DOHH2 (cell line): ENCODE measurements at regions not wholly inside any gene's neighbourhood (a gene's known extent, or its start where the extent isn't known, plus 50 kb on each side); places are given as distances from the start of the nearest gene placed in this dataset.

ENCODE experiments used
- H3F3A ChIP-seq: fragments of 200-600 bp; sonication (generic), shearing (Covaris generic); 2 replicates; pipeline ENCODE4 v1.6.0; 2016; ENCODE audit warnings: antibody characterized with exemption, mild to moderate bottlenecking; ENCODE audit not compliant: control insufficient read depth, insufficient read depth
- H3K27ac ChIP-seq: fragments of 200-600 bp; sonication (generic); 2 replicates; pipeline ENCODE4 v1.5.1; 2014; ENCODE audit warnings: low read depth, mild to moderate bottlenecking, low read length, moderate library complexity
- H3K27me3 ChIP-seq: fragments of 200-600 bp; sonication (generic); 2 replicates; pipeline ENCODE4 v1.6.1; 2014; ENCODE audit warnings: mild to moderate bottlenecking, low read length, mixed read lengths; ENCODE audit not compliant: control insufficient read depth
- H3K36me3 ChIP-seq: fragments of 200-600 bp; sonication (generic); 2 replicates; pipeline ENCODE4 v1.6.1; 2014; ENCODE audit warnings: mild to moderate bottlenecking, low read length, moderate library complexity, mixed read lengths; ENCODE audit not compliant: control insufficient read depth
- H3K4me1 ChIP-seq: fragments of 200-600 bp; sonication (generic); 2 replicates; pipeline ENCODE4 v1.6.1; 2014; ENCODE audit warnings: mild to moderate bottlenecking, low read length, mixed read lengths; ENCODE audit not compliant: control insufficient read depth
- H3K4me2 ChIP-seq: fragments of 200-600 bp; sonication (generic); 2 replicates; pipeline ENCODE4 v1.6.0; 2014; ENCODE audit warnings: mild to moderate bottlenecking, low read length, moderate library complexity
- H3K4me3 ChIP-seq: fragments of 200-600 bp; sonication (generic); 2 replicates; pipeline ENCODE4 v1.5.1; 2014; ENCODE audit warnings: mild to moderate bottlenecking, low read length, mixed read lengths
- H3K79me2 ChIP-seq: fragments of 200-600 bp; sonication (generic); 2 replicates; pipeline ENCODE4 v1.6.1; 2014; ENCODE audit warnings: mild to moderate bottlenecking, low read length, mixed read lengths; ENCODE audit not compliant: control insufficient read depth
- H3K9me2 ChIP-seq: fragments of 200-600 bp; sonication (generic); replicated peaks from 2 replicates; pipeline ENCODE4 v1.6.1; 2014; ENCODE audit warnings: mild to moderate bottlenecking, low read length, mixed read lengths; ENCODE audit not compliant: control insufficient read depth
- H3K9me3 ChIP-seq: fragments of 200-600 bp; sonication (generic); 2 replicates; pipeline ENCODE4 v1.6.1; 2014; ENCODE audit warnings: antibody characterized with exemption, low read length, mixed read lengths; ENCODE audit not compliant: control insufficient read depth, insufficient read depth
- H4K20me1 ChIP-seq: fragments of 200-600 bp; sonication (generic); 2 replicates; pipeline ENCODE4 v1.6.0; 2014; ENCODE audit warnings: low read depth, mild to moderate bottlenecking, antibody characterized with exemption, low read length, moderate library complexity; ENCODE audit not compliant: control insufficient read depth, insufficient read depth
- EZH2phosphoT487 ChIP-seq: fragments of 200-600 bp; sonication (generic); IDR thresholded peaks from 2 replicates; pipeline ENCODE4 v1.6.1; 2017; ENCODE audit warnings: borderline replicate concordance, mild to moderate bottlenecking, antibody characterized with exemption, low read length, moderate library complexity, mixed read lengths
- TF ChIP-seq, protein P1 (sequence below): fragments of 200-600 bp; sonication (generic); IDR thresholded peaks from one replicate; pipeline ENCODE4 v1.5.1; 2014; ENCODE audit warnings: antibody characterized with exemption, mild to moderate bottlenecking, low read depth, low read length; ENCODE audit not compliant: poor library complexity, severe bottlenecking

DNA sequence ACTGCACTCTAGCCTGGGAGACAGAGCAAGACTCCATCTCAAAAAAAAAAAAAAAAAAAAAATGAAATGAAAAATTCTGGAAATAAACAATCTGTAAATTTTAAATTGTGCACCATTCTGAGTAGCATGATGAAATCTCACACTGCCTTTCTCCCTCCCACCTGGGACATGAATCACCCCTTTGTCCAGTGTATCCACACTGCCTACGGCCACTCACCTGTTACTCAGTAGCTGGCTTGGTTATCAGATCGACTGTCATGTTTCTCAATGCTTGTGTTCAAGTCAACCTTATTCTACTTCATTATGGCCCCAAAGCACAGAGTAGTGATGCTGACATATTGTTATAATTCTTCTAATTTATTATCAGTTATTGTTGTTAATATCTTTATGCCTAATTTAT is 58.7 kb upstream of the MTHFD1L start:
- Histone ChIP-seq H3F3A (no peaks in the 10 kb centered on the region), H3K79me2 (no peaks in the 10 kb centered on the region), H3K4me3 (no peak overlapping the region), H3K36me3 (peaks cover 58% of the 10 kb centered on the region), H4K20me1 (no peaks in the 10 kb centered on the region), H3K27me3 (no peaks in the 10 kb centered on the region), H3K9me3 (no peaks in the 10 kb centered on the region), H3K9me2 (no peaks in the 10 kb centered on the region), H3K27ac (no peak overlapping the region), H3K4me2 (no peak overlapping the region), H3K4me1 (no peaks in the 10 kb centered on the region)
- TF ChIP-seq, protein P1, sequence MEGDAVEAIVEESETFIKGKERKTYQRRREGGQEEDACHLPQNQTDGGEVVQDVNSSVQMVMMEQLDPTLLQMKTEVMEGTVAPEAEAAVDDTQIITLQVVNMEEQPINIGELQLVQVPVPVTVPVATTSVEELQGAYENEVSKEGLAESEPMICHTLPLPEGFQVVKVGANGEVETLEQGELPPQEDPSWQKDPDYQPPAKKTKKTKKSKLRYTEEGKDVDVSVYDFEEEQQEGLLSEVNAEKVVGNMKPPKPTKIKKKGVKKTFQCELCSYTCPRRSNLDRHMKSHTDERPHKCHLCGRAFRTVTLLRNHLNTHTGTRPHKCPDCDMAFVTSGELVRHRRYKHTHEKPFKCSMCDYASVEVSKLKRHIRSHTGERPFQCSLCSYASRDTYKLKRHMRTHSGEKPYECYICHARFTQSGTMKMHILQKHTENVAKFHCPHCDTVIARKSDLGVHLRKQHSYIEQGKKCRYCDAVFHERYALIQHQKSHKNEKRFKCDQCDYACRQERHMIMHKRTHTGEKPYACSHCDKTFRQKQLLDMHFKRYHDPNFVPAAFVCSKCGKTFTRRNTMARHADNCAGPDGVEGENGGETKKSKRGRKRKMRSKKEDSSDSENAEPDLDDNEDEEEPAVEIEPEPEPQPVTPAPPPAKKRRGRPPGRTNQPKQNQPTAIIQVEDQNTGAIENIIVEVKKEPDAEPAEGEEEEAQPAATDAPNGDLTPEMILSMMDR = no peak
- TF ChIP-seq EZH2phosphoT487 = no peak

DNA sequence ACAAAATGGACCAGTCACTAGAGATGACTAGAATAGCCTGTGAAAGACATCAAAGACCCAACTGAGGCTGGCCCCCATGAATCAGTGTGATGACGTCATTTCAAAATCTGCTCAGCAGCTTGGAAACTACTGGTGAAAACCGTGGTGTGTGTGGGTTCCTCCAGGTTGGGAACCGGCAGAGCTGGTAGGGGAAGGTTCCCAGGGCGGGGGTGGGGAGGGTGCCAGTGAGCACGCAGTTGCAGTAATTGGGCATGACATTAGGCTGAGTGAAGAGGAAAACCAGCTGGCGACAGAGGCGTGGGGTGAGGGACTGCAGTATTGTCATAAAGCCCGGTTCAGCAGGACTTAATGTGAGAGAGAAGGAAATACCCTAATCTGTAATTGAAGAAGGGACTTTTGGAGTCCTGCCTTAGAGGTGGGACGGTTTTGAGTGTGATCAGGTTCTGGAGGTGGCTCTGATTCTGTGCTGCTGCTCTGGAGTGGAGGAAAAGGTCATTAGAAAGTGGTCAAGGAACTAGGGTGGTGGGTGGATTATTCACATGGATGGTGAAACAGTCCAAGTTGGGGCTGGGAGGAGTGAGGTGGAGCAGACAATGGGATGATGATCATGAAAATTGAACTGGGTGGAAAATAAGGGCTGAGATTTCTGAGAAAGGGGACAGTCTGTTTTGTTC is 52.0 kb upstream of the MTHFD1L start:
- Histone ChIP-seq H3K79me2 (no peaks in the 10 kb centered on the region), H3K4me2 (no peak overlapping the region), H3F3A (peaks cover 9% of the 10 kb centered on the region; the same call in 1 of the 2 replicates), H3K4me1 (peaks cover 21% of the 10 kb centered on the region), H3K36me3 (peaks cover 43% of the 10 kb centered on the region), H3K9me3 (no peaks in the 10 kb centered on the region), H3K27me3 (no peaks in the 10 kb centered on the region), H3K9me2 (no peaks in the 10 kb centered on the region), H4K20me1 (no peaks in the 10 kb centered on the region), H3K27ac (peak overlapping the region; percentile 29; the same call in 1 of the 2 replicates), H3K4me3 (no peak overlapping the region)
- TF ChIP-seq EZH2phosphoT487 = no peak

DNA sequence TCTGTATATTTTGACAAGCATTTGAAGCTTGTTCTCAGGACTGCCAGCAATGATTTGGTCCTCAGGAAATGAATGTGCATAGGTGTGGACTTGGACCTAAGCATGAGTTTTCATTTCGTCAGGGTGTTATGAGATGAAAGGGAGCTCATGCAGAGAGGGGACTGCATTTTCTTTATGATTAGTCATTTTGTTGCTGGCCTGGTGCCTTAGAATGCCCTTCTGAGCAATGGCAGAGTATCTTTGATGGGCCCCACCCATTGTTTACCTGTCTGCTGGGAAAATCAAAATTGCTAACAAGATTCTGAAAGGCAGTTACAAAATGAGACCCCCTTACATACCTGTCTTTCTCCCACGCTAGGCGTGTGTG is 51.5 kb upstream of the MTHFD1L start:
- H3K4me2 ChIP-seq = no peak overlapping the region
- no peak for TF ChIP-seq EZH2phosphoT487
- TF ChIP-seq, protein P1 = no peak
- H4K20me1 ChIP-seq = no peaks in the 10 kb centered on the region
- H3K79me2 ChIP-seq = no peaks in the 10 kb centered on the region
- peaks cover 21% of the 10 kb centered on the region for H3K4me1 ChIP-seq
- H3K9me3 ChIP-seq = no peaks in the 10 kb centered on the region
- H3K9me2 ChIP-seq = no peaks in the 10 kb centered on the region
- no peaks in the 10 kb centered on the region for H3K27me3 ChIP-seq
- H3K36me3 ChIP-seq = peaks cover 45% of the 10 kb centered on the region
- H3K4me3 ChIP-seq = no peak overlapping the region
- peaks cover 9% of the 10 kb centered on the region; the same call in 1 of the 2 replicates for H3F3A ChIP-seq
- H3K27ac ChIP-seq = peak overlapping the region; percentile 29
